HG02943 (cell line): ENCODE measurements at regions not wholly inside any gene's neighbourhood (a gene's known extent, or its start where the extent isn't known, plus 50 kb on each side); places are given as distances from the start of the nearest gene placed in this dataset.

ENCODE experiments used
- ATAC-seq: cut with Tn5 transposase; IDR thresholded peaks from one replicate; pipeline ENCODE4 v1.9.1; 2021; ENCODE audit warnings: mild to moderate bottlenecking, low read depth, moderate library complexity; ENCODE audit not compliant: unreplicated experiment

DNA sequence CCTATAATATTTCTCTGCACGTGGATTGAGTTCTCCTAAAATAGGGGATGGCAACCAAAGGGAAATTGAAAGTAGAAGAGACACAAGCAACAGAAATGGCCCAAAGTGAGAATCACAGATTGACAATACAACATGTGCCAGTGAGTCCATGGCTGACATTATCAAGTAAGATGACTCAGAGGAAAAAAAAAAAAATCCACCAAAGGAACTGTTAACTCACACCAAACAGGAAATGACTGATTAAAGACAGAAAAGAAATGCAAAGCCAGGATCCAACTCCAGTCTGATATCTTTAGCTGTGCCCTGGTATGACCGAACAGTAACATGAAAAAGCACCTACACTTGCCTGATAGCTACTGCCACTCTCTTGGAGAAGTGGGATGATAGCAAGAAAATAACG, 485.0 kb downstream of the PRKD1 start:
- no peak for ATAC-seq

DNA sequence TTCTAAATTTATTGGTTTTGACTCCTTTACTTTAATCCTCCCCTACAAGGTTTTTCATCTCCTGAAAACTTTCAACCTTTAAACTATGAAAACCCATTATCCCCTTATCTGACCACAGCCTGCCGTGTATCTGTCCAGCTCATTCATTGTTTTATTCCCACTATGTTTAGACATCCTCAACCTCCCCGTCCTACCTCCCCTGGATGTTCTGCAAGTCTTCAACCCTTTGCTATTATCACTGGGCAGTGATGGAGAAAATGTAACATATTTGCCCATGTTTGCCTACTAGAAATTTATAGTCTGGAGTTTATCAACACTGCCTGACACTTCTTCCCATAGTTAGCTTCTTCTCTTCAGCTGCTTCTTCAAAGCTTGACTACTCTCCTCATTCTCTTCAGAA, 483.4 kb downstream of the PRKD1 start:
- ATAC-seq, result no peak

DNA sequence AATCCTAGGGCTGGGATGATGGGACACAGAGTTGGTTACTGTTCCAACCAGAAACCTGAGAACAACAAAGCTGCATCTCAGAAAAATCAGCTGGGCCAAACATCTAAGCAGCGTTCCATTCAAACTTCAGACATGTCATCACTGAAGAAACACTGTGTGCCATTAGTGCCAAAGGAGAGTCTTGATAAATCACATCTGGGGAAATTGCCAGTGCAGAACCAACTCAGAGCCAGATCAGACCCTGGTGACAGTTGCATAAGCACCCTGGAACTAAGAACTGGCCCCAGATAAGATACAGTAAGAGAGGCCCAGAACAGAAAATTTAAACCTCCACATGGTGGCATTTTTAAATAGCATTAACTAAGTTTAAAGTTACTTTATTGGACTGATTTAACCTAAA, 482.8 kb downstream of the PRKD1 start:
- ATAC-seq, result no peak

DNA sequence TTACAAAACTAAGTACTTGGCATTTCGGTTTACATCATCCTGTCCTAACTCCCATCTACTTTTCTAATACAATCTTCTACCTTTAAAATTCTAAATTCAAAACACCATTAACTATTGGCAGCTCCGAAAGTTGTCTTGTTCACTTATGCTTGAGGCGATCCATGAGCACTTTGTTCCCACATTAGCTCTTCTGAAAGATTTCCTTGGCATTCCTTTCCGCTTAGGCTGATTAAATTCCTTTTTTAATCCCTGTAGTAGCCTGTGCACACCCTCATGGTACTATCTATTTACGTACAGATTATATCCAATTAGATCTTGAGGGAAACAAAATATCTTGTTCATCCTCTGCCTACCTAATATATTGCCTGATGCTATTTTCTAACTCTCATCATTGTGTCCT, 480.7 kb downstream of the PRKD1 start:
- no peak for ATAC-seq

DNA sequence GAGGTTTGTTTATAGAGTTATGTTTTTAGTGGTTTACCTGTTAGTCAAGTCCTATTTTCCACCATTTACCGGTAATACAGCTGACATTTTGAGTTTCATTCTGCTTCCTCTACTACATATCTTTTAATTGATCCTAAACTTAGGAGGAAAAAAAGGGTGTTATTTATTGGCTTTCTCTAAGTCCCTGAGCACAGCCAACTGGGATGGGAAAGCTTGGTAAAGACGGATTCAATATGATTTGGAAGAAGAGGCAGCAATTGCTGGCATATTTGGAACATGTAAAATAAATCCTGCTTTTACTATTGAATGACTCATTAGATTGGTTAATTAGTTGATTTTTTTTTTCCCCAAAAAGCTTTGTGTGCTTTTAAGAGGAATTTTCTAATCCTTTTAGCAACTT, 475.7 kb downstream of the PRKD1 start:
- no peak for ATAC-seq

DNA sequence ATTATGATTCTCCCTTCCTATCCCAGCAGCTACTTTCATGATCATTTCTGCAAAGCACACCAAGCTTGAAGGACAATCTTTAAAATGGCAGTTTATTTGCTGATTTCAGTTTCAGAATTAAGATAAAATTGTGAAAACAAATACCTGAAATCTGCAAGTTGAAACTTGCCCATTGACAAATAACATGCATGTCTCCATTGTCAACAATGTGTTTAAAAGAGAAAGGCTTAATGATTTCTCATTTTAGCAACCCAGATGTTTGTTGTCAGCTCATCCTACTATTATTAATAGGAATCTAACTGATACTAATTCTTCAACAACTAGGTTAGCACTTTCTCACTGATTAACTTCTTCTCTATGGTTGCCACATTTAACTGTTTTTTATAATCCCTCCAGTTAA, 474.6 kb downstream of the PRKD1 start:
- ATAC-seq, result no peak

DNA sequence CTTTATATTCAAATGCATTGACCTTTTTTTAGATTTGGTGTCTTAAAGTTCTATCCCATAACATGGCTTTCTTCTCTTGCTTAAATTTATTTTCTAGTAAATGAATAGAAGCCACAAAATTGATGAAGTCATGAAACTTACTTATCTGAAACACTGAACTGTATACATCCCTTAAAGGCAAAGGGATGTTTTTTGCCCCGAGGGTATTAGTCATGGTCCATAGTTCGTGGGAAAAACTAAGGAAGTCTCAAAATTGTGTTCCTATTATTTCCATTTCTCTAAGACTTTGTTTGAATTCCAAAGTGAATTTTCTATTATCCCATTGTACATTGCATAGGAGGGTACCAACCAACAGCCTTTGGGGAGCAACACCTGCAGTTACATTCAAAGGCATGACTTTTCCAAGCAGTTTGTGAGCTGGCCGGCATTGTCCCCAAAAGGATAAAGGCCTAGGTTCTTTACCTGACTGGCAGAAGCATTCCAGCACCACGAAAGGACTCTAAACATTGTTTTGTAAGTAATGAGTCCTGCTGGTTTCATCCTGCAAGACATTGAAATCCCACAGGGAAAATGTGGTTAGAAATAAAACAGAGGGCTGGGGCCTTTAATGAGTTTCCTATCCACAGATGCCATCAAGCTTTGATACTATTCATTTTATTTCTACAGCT, 473.5 kb downstream of the PRKD1 start:
- ATAC-seq, result no peak

DNA sequence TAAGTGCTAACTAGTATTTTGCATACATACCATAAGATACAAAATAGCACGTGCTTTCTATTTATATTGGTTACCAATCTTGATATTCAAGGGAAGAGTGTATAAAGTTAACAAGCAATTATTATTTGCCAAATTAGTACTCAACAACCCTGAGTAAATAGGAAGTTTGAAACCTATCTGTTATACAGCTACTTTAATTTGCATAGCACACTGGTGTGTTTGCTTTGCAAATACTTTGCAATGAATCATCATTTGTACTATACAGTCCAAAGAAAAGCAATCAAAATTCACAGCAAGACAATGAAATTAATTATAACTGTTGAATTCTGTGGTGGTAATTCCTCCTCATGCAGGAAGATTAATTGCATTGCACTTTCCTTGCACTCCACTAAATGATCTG, 469.1 kb downstream of the PRKD1 start:
- ATAC-seq, result no peak

DNA sequence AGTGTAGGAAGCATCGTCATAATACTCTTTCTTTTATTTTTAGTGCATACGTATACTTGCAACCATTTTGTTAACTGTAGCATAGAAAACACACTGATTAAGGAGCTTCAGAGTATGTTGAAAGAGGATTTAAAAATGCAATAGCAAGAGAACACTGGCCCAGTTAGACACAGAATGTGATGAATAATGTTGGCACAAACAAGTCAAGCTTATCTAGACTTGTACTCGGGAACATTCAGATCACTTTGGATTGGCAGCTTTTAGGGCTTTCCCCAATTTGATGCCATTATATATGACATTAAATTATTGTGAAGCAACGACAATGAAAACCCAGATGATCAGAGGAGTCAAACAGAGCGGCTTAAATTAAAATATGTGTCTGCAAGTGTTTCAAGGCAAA, 468.1 kb downstream of the PRKD1 start:
- ATAC-seq, result no peak

DNA sequence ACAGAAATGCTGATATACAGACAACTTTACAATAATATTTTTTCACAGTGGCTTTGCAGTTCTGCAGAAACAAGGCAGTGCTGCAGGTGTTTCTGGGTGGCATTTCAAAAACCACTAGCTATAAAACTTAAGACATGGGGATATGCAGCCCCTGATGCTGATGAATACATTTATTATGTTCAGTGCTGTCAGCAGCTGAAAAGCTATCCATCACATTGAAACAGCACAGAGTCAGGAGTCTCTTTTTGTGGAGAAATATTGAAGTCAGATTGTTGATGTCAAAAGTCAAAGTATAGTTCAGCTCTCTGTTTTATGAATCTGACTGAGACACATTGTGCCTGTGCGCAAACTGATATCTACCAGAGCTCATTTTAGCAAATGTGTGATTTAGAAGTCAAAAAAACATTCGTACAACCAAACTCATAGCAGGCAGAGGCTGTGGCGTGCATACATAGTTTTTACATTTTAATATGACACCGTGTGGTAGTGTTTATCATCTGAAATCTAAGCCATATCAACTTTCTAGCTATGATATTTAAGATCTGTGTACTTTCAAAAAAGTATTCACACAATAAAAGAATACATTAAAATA, 467.6 kb downstream of the PRKD1 start:
- no peak for ATAC-seq

DNA sequence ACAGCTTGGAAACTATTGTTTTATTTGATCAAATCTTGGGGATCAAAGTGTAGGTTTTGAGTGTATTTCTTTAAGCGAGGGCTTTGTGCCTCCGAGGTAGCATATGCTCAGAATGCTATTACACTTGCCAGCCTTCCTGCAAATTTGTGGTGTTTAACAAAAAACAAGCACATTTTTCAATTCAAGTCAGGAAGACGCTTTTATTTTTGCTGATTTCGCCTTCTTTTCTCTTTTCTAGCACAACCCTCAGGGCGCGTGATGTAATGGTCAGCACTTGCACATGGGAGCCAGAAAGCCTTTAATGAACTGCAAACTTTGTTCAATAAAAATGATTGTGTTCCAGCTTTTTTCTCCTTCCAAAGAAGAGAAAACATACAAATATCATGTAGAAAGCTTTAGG, 466.5 kb downstream of the PRKD1 start:
- no peak for ATAC-seq

DNA sequence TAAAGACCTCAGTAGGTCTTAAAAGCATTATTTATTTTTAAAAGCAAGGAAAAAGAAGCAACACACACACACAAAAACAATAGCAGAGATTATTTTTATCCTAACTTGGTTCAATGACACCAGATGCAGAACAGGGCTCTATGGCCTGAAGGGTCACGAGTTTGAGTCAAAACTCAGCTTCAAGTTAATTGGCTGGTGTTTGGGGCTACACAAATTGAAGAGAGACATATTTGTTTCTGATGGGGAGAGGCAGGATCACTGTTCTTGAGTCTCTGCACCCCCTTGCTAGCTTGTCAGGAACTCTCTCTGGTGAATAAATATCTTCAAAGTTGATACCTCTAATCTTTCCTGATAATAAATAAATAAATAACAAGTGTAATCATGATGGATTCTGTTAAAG, 466.1 kb downstream of the PRKD1 start:
- no peak for ATAC-seq

DNA sequence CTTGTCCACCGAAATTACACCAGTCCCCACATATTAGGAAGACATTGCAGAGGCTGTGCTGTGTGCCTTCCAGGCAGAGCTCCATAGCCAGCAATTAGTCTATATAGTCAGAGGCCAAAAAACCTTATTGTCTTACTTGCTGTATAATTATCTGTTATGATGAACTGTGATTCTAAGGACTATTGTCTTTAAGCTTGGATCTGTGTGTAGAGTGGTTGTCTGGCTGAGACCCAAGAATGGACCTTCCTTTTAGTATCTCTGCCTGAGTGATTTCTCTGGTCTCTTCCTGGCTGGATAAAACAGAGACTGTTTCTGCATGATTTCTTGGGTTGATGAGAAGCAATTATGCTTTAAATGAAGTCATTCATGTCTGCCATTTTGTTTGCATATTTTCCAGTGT, 465.3 kb downstream of the PRKD1 start:
- ATAC-seq, result no peak

DNA sequence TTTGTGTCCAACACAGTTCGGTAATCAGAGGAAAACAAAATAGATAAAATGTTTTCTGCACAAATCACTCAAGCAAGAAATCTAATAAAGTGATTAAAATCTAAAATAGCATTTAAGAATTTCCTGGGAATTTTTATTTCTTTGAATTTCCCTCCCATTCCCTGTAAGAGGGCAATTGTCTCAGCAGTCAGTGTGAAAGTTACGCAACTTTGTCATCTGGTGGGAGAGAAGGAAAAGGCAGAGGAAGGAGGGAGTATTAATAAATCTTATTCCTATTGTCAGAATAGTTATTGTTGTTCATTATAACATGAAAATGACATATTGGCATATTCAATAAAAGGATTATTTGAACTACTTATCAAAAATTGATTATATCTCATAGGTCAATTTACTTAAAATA, 464.9 kb downstream of the PRKD1 start:
- ATAC-seq, result no peak

DNA sequence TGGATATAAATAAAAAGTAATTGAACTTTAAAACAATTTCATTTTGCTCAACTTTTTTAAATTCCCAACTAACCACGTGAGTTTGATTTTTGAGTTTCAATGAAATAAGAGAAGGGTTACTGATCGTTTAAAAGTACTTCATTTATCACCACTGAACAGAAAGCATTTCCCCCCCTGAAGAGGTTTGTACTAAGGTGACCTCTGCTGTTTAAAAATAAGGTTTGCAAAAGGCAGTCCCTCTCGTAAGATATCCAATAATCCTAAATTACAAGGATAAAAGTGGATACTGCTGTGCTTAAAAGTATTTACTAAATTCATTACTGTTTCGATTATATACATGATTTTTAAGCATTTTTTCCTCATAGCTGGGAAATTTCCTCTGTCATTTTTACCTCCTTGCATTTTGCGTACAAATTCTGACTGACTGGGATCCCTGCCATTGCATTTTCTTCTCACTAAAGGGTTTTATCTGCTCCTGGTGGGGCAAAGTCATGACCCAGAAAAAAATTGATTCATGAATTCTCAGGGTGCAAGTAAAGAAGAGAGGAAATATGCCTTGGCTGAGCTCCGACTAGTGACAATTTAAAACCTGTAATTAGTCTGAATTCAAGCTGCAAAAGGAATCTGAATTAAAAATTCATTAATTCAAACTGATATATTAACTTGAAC, 463.8 kb downstream of the PRKD1 start:
- ATAC-seq, result no peak

DNA sequence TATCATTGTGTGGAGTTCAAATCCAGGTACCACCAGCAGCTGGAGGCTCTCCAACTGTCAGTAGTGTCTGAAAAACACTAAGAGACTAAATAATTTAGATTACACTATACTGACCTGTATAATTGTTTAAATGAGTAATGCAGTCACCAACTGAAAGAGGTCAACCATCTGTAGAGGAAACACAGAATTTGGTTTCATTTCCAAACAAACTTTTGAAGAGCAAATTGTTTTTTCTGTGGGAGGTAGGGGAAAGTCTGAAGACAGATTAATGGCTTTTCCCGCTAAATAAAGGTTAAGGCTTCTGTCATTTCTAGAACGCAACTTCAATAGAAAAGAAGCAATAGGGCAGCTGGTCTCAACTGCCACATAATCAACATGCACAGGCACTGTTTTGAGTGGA, 462.6 kb downstream of the PRKD1 start:
- ATAC-seq, result no peak

DNA sequence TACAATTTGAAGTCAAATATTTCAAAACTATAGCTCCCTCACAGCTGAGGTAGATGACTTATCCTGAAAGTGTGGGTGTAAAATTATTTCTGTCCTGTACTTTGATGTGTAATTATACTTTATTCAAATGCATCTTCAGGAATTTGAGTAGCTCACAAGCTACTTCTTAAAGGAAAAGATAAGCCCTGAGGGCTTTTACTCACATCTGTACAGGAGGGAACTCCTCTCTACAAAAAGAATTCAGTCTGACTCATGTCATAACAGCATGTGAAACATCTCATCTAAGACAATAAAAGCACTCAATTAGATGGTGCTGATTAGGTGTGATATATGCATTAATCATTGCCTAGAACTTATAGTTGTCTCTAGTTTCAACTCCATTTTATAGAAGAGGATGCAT, 452.0 kb downstream of the PRKD1 start:
- ATAC-seq, result no peak

DNA sequence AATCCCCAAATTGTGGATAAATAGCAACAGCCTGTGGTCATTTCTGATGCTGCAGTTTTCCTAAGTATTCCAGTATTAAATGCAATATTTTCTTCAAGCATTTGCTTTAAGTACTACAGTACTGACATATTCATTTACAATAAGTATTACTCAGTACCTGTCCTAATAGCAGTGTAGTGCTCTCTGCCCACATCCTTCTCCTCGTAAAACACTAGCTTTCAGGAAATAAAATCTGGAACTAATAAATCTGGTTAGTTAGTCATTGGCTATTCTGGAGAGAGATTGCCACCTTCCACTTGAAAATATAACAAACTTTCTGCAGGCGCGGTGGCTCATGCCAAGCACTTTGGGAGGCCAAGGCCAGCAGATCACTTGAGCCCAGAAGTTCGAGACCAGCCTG, 441.5 kb downstream of the PRKD1 start:
- ATAC-seq, result no peak

DNA sequence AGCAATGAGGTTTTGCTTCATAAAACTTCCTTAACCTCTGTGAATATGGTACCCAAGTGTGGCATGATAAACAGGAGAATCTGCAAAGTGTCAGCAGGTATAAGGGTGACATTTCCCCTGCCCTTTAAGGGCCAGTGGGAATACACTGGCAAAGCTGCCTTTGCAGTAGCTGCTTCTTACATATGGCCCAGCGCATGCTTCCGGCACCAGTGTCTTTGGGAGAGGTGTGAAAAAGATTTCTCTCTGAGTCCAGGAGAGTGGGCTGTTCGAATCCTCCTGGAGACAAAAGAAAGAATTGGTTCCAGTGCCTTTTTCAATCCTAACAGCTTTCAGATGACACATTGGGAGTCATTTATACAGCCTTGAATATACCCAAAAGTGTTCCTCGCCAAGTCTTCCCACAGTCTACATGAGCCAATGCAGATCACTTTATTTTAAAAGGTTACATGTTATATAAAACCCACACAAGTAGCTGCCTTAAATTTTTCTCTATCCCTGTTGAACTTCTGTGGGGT, 437.7 kb downstream of the PRKD1 start:
- no peak for ATAC-seq

DNA sequence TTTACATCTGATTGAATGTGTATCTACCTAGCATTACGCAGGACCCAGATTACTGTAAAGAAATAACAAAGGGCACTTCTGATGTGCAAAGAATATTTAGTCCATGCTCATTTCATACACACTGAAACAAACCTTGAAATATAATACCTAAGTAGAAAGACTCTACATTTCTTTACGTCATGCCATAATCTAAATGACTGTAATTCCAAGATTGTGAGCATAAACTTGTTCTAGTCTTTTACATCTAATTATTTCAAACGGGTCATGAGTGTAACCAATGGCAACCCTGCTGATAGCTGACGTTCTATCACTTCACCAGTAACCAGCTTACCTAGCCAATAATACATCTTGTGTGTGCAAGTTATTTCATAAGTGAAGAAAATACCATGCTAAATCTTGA, 433.8 kb downstream of the PRKD1 start:
- no peak for ATAC-seq

DNA sequence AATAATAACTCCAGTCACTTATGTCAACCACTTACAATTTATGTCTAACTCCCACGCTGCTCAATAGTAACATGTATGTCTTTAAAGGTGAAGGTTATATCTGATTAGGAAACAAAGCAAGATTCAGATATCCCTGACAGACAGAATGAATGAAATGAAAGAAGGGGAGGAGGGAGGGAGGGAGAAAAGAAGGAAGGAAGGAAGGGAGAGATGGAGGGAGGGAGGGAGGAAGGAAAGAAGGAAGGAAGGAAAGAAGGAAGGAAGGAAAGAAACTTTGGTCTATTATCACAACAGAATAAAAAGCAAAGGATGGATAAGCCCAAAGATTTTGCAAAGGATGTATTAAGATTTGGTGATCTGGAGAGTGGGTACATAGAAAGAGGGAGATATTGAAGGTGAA, 433.3 kb downstream of the PRKD1 start:
- no peak for ATAC-seq

DNA sequence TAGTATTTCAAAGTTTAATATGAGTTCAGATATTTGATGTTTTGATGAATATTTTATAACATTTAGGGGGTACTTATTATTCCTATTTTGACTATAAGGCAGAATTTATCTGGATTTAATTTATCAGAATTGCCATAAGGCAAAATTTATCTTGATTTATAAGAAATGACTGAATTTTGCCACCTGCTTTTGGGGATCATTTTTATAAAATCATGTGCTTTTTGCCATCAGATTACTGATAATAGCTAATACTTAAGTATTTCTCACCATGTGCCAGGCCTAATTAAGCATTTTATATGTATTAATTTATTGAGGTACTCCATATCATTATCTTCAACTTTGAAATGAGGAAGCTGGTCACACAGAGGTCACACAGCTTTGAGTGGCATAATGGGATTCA, 423.7 kb downstream of the PRKD1 start:
- no peak for ATAC-seq
